NCI-H446 treated with DMSO at 0.1 percent for 48 hours (cell line): ENCODE measurements at regions not wholly inside any gene's neighbourhood (a gene's known extent, or its start where the extent isn't known, plus 50 kb on each side); places are given as distances from the start of the nearest gene placed in this dataset.
A peak's percentile ranks its signal among the peaks of the same experiment; 100 is the strongest.

Source experiments
- DNase-seq: peaks from one replicate; lab custom pipeline; 2025; lab: John Stamatoyannopoulos, UW

DNA sequence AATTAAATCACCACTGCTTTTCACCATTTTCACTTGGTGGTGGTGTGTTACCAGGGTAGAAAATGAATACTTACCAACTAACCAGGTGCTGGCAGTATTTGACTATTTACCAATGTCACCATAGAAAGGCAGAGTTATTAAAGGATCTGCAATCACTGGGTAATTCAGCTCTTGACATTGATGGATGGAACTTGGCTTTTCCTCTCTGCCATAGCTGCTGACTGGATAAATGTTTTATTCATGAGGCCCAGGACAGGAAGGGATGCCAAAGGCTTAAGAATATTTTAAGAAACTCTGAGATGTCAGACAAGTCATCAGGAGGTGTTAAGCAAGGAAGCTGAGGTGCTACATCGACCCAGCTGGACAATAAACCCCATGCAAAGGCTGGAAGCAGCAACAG lies 495.5 kb upstream of the CFAP20DC start:
- peak; percentile 47 for DNase-seq

DNA sequence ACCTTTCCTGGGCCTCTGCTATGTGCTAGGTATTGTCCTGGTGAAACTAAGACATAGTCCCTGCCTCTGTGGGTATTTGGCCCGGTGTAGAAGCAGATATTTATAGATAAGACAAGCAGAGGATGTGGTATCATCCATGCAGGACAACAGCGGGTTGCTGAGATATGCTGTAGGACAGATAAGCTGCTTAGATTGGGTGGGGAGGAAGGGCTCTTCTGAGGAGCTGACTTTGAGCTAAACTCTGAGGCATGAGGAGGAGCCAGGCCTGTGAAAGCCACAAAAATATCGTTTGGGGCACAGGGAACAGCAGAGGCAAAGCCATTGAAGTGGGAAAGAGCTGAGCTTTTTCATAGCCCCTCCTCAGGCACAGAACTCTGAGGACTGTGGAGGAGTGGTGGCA lies 492.5 kb upstream of the CFAP20DC start:
- DNase-seq: no peak

DNA sequence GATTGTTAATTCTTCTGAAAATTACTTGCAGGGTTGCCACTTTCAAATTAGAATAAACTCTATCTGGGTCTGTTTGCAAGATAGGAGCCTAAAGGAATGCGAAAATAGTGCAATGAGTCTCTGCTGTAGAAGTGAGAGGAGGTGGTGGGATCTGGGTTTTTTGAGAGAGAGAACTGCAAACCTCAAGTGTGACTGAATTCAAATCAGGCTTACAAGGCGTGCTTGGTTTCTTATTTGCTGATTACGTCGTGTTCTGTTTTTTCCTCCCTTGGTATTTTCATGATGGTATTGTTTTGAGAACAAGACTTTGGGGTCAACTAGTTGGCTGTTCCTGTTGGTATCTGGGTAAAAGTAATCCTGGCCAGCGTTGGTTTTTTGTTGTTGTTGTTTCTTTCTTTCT lies 490.9 kb upstream of the CFAP20DC start:
- no peak for DNase-seq

DNA sequence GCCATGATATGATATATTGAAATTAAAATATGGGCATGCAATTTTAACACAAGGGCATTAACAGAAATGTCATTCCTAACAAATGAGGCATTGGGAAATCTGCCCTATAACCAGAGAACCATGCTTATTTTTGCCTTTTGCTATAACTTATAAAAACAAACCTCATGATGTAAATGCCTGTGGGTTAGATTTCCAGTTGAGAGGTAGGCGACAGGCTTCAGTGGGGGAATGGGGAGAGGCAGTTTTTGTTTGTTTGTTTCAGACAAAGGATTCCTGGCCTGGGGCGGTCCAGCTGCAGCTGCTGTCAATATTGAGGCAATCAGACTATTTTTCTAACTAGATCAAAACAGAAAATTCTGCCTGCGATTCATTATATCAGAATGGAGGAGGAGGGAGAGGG lies 490.4 kb upstream of the CFAP20DC start:
- no peak for DNase-seq

DNA sequence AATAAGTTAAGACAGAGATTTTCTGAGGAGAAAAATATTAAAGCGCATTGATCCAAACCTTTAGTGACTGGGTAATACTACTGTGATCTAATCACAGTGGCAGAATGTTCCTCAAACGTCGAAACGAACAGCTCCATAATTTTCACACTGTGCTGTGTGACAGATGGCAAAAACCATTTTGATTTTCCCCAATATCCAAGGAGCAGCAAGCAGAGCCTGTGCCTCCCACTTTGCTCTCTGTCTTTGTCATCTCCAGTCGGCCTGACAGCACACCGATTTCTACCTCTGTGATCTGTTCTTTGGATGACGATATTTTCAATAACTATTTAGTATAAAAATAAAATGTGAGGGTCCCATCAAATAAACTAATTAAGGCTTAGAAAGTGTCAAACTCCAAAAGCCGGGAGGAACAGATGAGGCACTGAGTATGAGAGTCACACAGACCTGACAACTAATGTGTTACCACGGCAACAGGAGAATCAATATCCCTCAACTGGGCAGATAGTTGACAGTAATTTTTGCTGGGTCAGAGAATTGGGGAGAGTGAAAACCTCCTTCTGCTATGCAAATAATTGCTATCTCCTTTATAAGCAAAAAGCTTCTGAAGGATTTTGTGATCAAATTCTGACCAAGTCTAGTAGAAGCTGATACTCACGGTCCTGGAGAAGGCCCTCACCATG lies 489.1 kb upstream of the CFAP20DC start:
- no peak for DNase-seq

DNA sequence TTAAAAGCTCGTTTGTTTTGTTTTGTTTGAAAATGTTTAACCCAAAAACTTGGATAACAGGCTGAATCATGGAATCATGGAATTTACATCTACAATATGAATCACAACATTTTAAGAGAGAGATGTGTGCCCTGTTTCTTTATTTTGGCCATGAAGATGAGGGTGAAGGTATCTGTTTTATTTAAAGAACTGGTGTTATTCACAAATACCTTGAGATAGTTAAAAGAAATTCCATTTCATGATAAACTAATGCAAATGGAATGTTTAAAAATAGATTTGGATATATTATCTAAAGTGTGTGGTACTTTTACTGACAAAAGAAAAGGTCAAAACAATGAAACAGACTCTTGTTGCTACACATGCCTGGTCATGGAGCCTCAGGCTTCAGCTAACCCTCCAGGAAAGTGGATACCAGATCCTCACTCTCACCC lies 486.0 kb upstream of the CFAP20DC start:
- DNase-seq: no peak

DNA sequence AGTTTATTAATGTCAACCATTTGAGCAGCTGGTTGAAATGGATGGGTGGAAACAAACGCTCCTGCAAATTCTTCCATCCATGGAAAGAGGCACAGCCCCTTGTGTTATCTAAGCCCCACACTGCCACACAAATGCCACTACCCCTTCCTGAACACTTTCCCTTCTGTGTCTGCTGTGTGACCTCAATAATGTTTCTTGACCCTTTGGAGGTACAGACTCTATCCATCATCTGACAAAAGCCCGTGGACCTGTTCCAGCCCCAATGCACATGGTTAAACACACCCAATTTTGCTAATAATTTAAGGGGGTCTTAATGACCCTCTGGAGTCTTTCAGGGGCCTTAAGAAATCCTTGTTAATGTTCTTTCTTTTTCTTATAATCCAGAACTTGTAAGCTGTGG lies 482.2 kb upstream of the CFAP20DC start:
- DNase-seq: no peak

DNA sequence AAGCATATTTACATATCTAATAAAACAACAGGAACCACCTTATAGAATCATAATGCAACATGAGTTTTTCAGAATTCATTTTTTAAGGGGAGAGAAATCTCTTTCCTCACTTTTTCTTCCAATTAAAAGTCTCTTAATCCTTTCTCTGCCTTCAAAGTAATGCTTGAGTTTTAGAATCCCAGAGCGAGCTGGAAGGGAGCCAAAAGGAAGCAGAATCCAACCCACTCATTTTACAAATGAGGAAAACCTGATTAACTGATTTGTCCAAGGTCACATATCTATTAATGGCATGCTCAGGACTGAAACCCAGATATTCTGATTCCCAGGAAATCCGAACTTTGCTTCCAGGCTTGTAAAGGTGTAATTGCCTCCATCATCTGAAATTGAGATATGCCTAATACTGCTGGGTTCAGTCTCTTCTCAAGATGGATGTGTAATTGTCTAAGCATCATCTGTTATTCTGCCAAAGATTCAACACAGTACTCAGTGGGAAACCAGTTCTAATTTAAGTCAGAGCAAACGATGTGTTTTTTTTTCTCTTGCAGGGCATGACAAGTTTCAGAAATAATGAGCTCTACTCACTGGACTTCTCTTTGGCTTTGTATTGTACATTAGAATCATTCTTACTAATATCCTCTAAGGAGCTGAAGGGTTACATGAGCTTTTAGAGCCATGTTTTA lies 481.4 kb upstream of the CFAP20DC start:
- no peak for DNase-seq

DNA sequence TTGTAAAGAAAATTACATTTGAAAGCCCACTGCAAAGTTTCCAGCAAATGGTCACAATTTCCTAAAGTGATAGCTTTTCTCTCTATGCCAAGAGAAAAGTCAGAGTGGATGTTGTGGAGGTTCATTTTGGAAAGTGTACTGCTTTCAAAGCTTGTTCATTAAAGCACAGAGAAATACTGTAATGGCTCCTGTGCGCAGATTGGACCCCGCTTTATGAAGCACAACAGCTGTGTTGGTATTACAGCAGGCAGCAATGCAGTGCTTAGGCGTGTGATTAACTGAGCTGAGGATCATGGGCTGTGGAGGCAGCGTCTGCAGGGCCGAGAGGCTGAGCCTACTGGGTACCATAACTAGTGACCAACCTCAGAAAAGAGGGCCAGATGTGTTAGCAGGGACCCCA lies 478.4 kb upstream of the CFAP20DC start:
- DNase-seq: no peak

DNA sequence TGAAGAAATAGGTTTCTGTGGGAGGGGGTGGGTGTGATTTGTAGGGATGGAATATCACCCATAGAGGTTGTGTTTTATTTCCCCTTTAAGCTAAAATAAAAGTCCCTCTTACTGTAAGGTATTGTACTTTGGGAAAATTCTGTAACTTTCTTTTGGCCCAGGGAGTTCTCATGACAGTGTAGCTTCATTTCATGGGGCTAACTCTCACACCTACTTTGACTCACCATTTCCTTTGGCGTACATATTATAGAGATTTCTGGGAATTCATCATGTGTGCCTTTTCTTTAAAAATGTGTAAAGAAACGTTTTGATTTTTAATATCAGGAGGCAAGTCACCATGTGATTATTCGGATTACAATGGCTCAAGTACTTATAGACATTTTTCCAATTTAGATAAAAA lies 477.7 kb upstream of the CFAP20DC start:
- DNase-seq: no peak

DNA sequence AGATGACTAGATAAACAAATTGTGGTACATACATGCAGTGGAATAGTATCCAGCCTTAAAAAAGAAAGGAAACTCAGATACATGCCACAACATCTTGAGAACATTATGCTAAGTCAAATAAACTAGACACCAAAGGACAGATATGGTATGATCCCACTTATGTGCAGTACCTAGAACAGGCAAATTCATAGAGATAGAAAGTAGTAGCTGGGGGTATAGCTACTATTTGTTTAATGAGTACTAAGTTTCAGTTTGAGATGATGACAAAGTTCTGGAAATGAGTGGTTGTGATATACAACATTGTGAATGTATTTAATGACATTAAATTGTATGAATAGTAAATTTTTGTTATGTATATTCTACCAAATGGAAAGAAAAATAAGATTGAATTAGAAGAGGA lies 477.2 kb upstream of the CFAP20DC start:
- DNase-seq: no peak

DNA sequence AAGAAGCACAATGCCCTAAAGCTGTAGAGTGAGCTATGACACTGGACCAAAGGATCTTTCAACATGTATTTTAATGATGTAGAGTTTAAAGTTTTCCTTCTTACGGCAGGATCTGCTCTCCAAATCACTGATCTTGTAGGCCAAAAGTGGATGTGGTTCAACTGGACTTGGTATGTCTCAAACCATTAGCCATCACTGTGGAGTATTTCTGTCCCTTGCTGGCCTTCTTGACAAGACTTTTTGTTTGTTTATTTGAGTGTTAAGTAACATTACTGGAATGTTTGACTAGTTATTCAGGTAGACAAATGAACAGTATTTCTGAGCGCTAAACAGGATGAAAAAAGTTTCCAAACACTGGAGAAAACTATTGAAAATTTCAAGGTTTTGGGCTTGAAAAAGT lies 472.7 kb upstream of the CFAP20DC start:
- no peak for DNase-seq

DNA sequence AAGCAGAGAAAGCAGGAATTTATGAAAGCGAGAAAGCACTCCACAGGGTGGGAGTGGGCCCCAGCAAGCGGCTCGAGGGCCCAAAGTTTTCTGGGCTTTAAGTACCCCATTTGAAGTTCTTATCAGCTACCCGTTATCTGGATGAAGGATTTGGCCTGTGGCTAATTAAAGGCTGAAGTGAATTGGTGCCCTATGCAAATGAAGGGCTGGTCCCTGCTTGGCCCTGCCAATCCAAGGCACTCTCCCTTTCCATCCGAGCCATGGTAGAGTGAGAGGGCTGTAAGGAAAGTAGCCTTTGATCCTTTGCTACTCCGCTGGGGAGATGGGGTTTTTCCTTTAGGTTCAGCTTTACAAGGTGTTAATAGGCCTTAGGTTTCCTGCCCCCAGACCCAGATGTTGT lies 469.3 kb upstream of the CFAP20DC start:
- no peak for DNase-seq

DNA sequence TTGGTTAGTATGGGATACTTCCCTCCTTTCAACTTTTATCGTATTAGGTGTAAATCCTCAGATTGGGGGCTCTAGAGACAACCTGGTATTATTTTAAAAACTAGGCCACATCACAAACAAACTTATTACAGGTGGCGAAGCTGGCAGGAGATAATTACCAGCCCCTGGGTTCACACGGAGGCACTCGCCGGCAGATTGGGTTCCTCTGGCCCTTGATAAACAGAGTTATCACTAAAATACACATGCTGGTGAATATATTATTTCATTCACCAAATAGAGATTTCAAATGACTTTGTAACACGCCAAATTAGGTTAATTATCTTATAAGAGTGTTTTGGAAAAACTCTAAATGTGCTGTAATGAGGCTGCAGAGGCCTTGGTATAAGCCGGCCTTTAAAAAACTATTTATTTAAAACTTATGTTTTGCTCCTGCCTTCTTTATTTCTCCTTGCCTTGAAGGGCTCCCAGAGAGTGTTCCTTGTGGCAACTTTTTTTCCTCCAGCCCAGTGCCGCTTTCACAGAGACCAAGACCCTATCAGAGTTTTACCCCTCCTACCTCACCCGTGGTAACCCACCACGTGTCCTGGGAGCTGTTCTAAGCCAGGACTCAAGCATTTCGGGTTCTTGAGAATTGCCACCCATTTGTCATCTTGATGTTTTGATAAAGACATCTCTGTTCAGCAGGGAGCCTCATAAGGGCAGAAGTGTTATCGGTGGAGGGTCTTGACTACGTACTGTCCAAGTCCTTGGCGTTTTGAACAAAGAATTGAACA lies 468.6 kb upstream of the CFAP20DC start:
- no peak for DNase-seq

DNA sequence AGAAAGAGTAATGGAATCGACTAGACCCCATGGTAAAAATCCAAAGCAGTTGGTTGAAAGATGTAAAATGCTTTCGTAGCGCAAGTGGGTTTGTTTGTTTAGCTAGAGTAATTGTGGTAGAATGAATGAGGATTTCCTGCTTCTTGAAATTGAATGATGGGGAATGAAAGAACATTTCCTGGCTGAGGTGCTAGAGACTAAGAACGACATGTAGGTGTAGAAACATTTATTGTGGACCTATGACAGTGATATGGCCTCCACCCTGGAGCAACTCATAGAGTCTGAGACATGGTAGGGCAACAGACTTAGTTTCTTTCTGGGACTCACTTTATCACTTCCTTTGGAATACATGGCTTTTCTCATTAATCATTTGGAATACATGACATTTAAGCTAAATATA lies 467.6 kb upstream of the CFAP20DC start:
- DNase-seq: no peak

DNA sequence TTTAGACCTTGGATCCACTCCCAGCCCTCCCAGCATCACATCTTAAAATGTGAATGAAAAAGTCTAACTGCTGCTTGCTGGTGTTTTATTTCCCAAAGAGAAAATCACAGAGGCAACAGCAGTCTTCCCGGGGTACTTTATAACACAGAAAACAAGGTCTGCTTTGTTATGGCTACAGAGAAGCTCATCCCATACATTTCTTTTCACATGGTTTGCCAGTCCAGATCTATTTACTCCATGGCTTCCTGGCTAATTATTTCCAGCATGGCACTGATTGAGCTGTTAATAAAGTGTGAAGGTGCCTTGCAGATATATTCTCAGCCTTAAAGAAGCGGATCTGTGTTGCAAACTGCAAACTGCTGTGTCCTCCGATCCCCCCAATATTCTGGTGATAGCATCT lies 466.1 kb upstream of the CFAP20DC start:
- no peak for DNase-seq

DNA sequence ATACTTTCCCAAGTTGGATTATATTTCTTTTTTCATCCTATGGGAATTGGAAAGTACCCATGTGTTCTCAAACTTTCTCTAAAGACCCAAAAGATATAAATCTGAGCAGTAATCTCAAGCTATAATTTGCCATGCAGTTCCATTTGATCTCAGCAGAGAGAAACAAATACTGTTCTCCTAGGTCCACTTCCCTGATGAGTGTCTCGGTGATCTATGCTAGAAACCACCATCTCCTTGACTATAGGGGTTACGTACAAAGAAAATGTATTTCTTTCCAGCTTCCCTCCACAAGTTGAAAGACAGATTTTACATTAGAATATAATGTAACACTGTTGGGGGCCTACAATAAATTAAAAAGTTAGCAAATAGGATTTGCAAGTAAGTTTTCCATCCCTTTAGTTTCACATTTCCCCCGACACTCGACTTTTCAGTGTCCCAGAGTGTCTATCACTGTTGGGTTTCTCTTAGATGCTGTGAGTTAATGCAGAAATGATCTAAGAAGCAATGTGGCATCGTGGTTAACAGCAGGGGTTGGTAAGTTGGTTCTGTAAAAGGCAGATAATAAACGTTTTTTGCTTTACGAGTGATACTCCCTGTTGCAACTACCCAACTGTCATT lies 465.1 kb upstream of the CFAP20DC start:
- no peak for DNase-seq

DNA sequence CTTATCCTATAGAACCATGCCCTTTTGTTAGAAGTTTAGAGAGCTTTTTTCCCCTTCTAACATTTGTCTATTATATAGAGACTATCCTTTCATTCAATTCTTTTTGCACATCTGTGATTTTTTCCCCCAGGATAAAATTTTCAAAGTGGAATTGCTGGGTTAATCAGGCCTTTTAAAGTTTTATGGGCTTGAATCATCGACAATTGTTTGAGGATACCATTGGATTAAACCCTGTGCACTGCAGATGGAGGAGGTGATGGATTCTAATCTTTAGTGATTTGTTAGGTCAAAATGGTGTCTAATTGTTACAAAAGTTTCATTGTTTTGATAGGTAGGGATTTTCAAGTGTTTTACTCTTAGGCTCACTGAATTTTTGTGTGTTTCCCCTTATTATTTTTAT lies 463.7 kb upstream of the CFAP20DC start:
- DNase-seq: no peak

DNA sequence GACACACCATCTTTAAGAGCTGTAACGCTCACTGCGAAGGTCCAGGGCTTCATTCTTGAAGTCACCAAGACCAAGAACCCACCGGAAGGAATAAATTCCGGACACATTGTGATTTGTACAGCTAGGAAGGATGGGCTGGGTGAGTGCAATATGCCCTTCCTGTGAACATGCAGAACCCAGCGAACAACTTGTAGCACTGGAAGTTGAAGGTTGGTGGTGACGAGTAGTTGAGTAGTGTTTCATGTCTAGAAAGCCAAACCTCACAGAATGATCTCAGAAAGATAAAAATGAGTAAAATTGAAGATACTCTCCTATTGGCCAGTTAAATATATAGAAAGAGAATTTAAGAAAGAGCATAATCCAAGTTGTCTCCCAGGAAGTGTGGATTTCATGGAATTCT lies 462.2 kb upstream of the CFAP20DC start:
- DNase-seq: no peak

DNA sequence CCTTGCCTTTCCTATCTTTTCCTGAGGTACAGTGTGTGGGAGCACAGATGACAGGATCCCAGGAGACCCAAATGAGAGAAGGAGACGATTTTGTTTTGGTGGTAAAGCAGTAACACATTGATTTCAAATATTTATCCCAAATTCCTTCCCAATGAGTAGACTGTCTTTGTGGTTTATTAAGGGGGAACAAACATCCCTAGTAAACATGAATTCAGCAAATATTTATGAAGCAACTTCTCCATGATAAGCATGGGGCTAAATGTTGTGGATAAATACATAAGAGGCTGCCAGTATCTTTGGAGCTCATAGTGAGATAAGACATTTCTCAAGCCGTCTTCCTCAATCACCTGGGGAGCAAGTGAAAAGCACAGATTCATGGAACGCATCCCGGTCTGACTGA lies 460.8 kb upstream of the CFAP20DC start:
- no peak for DNase-seq

DNA sequence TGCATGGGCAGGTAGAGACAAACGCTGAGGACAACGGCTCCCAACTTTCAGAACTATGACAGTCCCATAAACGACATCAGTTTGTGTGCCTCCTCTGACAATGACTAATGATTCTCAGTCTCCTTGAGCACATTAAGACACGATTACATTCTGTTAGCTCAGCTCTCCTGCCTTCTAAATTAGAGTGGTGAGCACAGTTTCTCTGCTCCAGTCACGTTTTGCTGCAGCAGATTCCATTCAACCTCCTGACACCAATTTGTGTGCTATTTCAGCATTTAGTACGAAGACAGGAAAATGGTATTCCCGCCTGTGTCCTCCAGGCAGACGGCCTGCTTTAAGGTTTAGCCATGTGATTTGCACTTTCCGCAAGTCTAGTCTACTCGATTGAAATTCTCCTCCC lies 458.4 kb upstream of the CFAP20DC start:
- DNase-seq: no peak

DNA sequence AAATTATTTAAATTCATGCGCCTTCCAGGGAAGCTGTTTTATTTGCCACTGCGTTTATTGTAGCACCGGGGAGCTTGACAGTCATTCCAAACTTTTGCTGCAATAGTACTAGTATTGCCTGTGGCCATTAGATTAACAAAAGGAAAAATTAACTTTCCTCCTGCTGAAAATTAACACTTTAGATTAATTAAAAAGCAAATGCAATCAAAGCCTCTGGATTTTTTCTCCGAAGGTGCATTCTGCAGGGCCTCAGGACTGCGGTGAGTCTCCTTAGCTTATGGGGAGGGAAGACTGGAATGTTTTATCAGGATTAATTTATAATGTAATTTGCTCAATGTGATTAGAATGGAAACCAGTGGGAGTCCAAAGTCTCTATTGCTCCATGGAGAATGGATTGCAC lies 456.4 kb upstream of the CFAP20DC start:
- DNase-seq: no peak

DNA sequence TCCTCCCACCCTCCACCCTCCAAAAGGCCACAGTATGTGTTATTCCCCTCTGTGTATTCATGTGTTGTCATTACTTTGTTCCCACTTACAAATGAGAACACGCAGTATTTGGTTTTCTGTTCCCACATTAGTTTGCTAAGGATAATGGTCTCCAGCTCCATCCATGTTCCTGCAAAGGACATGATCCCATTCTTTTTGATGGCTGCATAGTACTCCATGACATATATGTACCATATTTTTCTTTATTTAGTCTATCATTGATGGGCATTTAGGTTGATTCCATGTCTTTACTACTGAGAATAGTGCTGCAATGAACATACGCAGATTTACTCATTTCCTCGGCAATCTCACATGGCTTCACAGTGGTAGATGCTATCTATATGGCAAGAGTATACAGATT lies 453.6 kb upstream of the CFAP20DC start:
- no peak for DNase-seq
